ENCODE measurements at regions not wholly inside any gene's neighbourhood (a gene's known extent, or its start where the extent isn't known, plus 50 kb on each side); places are given as distances from the start of the nearest gene placed in this dataset.
A peak's percentile ranks its signal among the peaks of the same experiment; 100 is the strongest.
"Not testable (repeated sequence)": the region's sequence is repeated elsewhere in the genome, so short reads cannot be mapped to it uniquely, and the experiment has no call there.

GRCh38 chr1:93773049-93773838 is 91.6 kb upstream of the BCAR3 start:
- no peak for DNase-seq (ENCODE audit: low read depth)

- DNase-seq (ENCODE audit: low read depth) = no peak
Observed at GRCh38 chr1:93771843-93772242, 90.2 kb upstream of the BCAR3 start.

GRCh38 chr1:93770640-93771039 is 89.0 kb upstream of the BCAR3 start:
- DNase-seq (ENCODE audit: low read depth) = no peak

GRCh38 chr1:93769777-93770176 is 88.1 kb upstream of the BCAR3 start:
- no peak for DNase-seq (ENCODE audit: low read depth)

GRCh38 chr1:93768380-93768863 is 86.8 kb upstream of the BCAR3 start:
- DNase-seq (ENCODE audit: low read depth) = no peak

DNA sequence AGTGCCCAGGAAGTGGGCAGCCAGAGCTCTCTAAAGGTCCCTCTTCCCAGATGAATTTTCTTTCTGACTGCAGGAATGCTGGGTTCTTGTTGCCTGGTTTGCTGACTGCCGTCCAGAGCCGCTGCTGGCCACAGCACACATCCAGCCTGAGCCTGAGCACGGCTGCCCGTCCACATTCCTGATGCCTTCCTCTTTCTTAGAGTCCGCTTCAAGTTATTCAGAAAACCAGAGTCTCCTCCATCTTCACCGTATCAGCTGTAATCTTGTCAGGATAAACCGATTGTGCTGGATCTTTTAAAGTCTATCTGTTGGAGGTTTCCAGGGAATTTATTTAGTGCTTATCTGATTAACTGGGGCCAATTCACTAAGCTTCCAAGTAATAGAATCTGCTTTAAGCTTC is 84.8 kb upstream of the BCAR3 start:
- DNase-seq (ENCODE audit: low read depth) = no peak

DNA sequence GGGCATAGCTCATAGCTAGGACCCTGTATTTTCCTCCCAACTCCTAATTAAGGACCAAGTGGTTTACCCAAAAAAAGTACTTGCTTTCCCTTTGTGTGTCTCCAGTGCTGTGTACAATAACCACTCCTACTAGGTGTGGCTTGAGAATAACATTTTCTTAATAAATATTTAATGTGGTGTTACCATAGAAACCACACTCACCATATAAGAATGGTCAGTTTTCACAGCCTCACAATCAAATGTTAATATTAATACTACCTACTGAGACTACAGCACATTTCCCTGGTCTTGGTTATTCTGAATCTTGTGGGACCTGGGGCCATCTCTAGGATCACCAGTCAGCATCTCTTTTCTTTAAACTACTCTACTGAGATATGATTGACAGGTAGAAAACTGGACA is 83.5 kb upstream of the BCAR3 start:
- no peak for DNase-seq (ENCODE audit: low read depth)

GRCh38 chr1:93764366-93764750 is 82.7 kb upstream of the BCAR3 start:
- no peak for DNase-seq (ENCODE audit: low read depth)

GRCh38 chr1:93763704-93764365 is 82.2 kb upstream of the BCAR3 start:
- DNase-seq (ENCODE audit: low read depth) = no peak

GRCh38 chr1:93758842-93759515 is 77.3 kb upstream of the BCAR3 start:
- peak; percentile 58 for DNase-seq (ENCODE audit: low read depth)

- no peak for DNase-seq (ENCODE audit: low read depth)
Observed at GRCh38 chr1:93757256-93758036, 75.8 kb upstream of the BCAR3 start.

DNA sequence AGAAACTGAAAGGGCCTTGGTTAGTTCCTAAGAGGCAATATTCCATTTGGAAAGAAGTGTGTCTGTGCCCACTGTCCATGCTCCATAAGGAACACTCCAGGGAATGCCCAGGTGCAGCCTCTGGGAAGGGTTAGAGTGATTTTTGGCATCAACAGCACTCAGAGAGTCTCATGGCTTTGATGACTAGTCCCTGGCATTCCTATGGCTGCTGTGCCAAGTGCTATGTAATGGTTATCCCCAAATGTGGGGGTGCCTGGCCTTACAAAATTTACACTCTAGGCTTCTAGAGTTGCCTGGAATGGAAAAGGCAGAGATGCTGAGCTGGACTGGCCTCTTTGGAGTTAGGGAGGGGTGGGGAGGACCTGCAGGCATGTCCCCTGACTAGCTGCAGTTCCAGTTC is 75.0 kb upstream of the BCAR3 start:
- DNase-seq (ENCODE audit: low read depth) = no peak

GRCh38 chr1:93755251-93755715 is 73.6 kb upstream of the BCAR3 start:
- not testable (repeated sequence) for DNase-seq (ENCODE audit: low read depth)

GRCh38 chr1:93753791-93754763 is 72.4 kb upstream of the BCAR3 start:
- peak; percentile 55 for DNase-seq (ENCODE audit: low read depth)

GRCh38 chr1:93751377-93752250 is 70.0 kb upstream of the BCAR3 start:
- no peak for DNase-seq (ENCODE audit: low read depth)

- DNase-seq (ENCODE audit: low read depth) = no peak
Observed at GRCh38 chr1:93750955-93751354, 69.3 kb upstream of the BCAR3 start.

DNA sequence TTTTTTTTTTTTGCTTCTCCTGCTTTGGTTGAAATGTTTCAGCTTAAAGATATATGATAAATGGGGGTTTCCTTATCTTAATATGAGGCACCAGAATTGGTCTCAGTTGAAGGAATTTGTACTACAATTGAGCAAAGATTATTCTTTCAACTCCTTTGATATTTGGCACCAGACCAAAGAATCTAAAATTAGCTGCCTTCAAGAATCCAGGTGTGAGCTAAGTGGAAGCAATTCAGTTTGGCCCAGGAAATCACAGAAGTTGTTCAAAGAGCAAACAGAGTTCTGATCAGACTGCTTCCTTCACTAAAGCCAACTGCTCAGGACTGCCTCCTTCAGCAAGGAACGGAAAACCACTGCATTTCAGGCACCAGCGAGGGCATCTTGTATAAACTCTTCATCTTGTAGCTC is 68.3 kb upstream of the BCAR3 start:
- DNase-seq (ENCODE audit: low read depth) = no peak

GRCh38 chr1:93749487-93749886 is 67.8 kb upstream of the BCAR3 start:
- DNase-seq (ENCODE audit: low read depth) = no peak

DNA sequence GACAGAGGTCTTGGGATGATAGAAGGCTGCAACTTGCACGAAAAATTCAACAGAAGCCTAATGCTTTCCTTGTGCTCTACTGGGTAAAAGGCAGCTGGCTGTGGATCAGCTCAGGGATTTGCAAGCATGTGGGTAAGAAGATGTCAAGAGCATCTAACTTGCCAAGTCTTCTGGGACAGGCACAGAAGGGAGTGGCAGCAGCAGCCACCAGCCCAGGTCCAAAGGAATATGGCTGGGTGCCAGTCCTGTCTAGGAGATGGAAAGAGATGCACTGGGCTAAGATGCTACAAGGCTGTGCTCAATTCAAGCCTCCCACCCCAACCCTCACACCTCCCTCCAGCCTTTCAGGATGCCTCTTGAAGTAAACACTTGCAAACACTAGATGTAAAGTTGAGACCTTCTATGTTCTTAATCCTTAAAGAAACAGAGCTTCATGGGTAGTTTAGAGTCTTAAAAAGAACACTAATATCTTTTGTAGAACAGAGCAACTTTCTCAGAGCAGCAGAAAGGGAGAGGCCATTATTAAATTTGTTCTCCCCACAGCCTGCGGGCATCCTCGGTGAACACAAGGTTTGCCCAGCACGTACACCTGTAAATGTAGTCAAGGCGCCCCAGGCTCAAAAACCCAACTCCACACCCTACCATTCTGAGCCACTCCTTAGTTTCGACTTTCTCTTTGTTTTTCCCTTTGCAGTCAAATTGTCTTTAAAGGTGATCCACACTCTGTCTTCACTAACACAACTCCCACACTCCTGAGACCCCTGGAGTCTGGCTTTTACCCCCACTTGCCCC is 64.6 kb upstream of the BCAR3 start:
- DNase-seq (ENCODE audit: low read depth) = no peak
